ENCODE measurements at regions not wholly inside any gene's neighbourhood (a gene's known extent, or its start where the extent isn't known, plus 50 kb on each side); places are given as distances from the start of the nearest gene placed in this dataset.

DNA sequence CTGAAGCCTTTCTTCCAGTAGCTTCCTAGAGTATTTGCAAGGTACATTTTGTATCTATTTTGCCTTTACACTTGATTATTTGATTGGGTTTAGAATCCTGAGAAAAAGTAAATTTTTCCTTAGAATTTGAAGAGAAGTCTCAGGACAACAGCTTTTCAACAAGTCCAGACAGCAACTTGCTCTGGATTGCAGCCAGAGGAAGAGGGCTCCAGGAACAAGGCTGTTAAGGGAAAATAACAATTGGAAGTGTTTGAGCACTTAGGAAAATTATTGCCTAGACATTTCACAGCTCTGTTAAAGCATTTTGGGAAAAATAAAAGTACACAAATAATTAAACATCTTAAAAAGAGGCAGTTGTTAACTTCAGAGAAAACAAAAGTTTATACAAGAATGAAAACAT is 58.3 kb upstream of the RAPGEF4 start:
- TF ChIP-seq, protein P1, sequence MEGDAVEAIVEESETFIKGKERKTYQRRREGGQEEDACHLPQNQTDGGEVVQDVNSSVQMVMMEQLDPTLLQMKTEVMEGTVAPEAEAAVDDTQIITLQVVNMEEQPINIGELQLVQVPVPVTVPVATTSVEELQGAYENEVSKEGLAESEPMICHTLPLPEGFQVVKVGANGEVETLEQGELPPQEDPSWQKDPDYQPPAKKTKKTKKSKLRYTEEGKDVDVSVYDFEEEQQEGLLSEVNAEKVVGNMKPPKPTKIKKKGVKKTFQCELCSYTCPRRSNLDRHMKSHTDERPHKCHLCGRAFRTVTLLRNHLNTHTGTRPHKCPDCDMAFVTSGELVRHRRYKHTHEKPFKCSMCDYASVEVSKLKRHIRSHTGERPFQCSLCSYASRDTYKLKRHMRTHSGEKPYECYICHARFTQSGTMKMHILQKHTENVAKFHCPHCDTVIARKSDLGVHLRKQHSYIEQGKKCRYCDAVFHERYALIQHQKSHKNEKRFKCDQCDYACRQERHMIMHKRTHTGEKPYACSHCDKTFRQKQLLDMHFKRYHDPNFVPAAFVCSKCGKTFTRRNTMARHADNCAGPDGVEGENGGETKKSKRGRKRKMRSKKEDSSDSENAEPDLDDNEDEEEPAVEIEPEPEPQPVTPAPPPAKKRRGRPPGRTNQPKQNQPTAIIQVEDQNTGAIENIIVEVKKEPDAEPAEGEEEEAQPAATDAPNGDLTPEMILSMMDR (IDR thresholded peaks at IDR 0.05; ENCODE audit: low read depth, low read length, poor library complexity, severe bottlenecking), result no peak
- TF ChIP-seq EZH2phosphoT487 (IDR thresholded peaks at IDR 0.05; ENCODE audit: borderline replicate concordance, low read length), result no peak
